PC-3 (cell line): ENCODE measurements at regions not wholly inside any gene's neighbourhood (a gene's known extent, or its start where the extent isn't known, plus 50 kb on each side); places are given as distances from the start of the nearest gene placed in this dataset.

ENCODE experiments used
- ATAC-seq: fragments of 200-7000 bp; cut with Tn5 transposase; 2 replicates; pipeline ENCODE4 v1.9.1; 2020; ENCODE audit warnings: mild to moderate bottlenecking, moderate library complexity
- BruUV-seq: library from RNA; stranded (reverse); fragments of 400-500 nt; replicated peaks from 2 replicates; lab custom pipeline; 2021; lab: Mats Ljungman, UMichigan
- CTCF ChIA-PET: fragments of 300-600 bp; sonication (Branson Sonifier 250); formaldehyde crosslinking; loops from one replicate; lab custom pipeline; 2022; ENCODE audit warnings: antibody characterized with exemption; lab: Charles Lee
- POLR2A ChIA-PET: fragments of 300-600 bp; sonication (Branson Sonifier 250); formaldehyde crosslinking; loops from one replicate; lab custom pipeline; 2022; ENCODE audit warnings: antibody characterized with exemption; ENCODE audit not compliant: unreplicated experiment; lab: Charles Lee
- DNase-seq: peaks from one replicate; pipeline ENCODE4 v3.0.0-alpha.2; 2015
- H2AFZ ChIP-seq: fragments of 300-600 bp; sonication (generic); 2 replicates; pipeline ENCODE4 v1.6.0; 2016; ENCODE audit warnings: antibody characterized with exemption, low read length
- H3F3A ChIP-seq: fragments of 300-600 bp; sonication (generic); one replicate; pipeline ENCODE4 v1.6.0; 2017; ENCODE audit warnings: antibody characterized with exemption, low read length, control low read depth, mild to moderate bottlenecking; ENCODE audit not compliant: unreplicated experiment
- H3K27ac ChIP-seq: fragments of 300-600 bp; sonication (generic); 2 replicates; pipeline ENCODE4 v1.5.1; 2016; ENCODE audit warnings: mild to moderate bottlenecking, low read length
- H3K27me3 ChIP-seq: fragments of 300-600 bp; sonication (generic); 2 replicates; pipeline ENCODE4 v1.6.1; 2016; ENCODE audit warnings: low read length, mixed read lengths
- H3K36me3 ChIP-seq: fragments of 300-600 bp; sonication (generic); 2 replicates; pipeline ENCODE4 v1.6.1; 2016; ENCODE audit warnings: low read depth, mixed run types, low read length, mixed read lengths
- H3K4me1 ChIP-seq: fragments of 300-600 bp; sonication (generic); 2 replicates; pipeline ENCODE4 v1.5.1; 2016; ENCODE audit warnings: low read length; ENCODE audit not compliant: insufficient read depth
- H3K4me2 ChIP-seq: fragments of 300-600 bp; sonication (generic); 2 replicates; pipeline ENCODE4 v1.6.0; 2016; ENCODE audit warnings: low read length
- H3K4me3 ChIP-seq: fragments of 300-600 bp; sonication (generic); 2 replicates; pipeline ENCODE4 v1.5.1; 2016; ENCODE audit warnings: mild to moderate bottlenecking, low read length, mixed read lengths
- H3K79me2 ChIP-seq: fragments of 300-600 bp; sonication (generic); 2 replicates; pipeline ENCODE4 v1.6.1; 2017; ENCODE audit warnings: low read length, mixed read lengths
- H3K9ac ChIP-seq: fragments of 300-600 bp; sonication (generic); 2 replicates; pipeline ENCODE4 v1.6.0; 2016; ENCODE audit warnings: mild to moderate bottlenecking, low read length
- H3K9me2 ChIP-seq: fragments of 300-600 bp; sonication (generic); replicated peaks from 2 replicates; pipeline ENCODE4 v1.6.1; 2016; ENCODE audit warnings: mixed run types, low read length, mixed read lengths
- H3K9me3 ChIP-seq: fragments of 300-600 bp; sonication (generic); 2 replicates; pipeline ENCODE4 v1.6.1; 2016; ENCODE audit warnings: low read length, mixed read lengths
- H4K20me1 ChIP-seq: fragments of 300-600 bp; sonication (generic); 2 replicates; pipeline ENCODE4 v1.6.1; 2016; ENCODE audit warnings: low read length, mixed read lengths
- EZH2 ChIP-seq: fragments of 300-600 bp; sonication (generic); IDR thresholded peaks from one replicate; pipeline ENCODE4 v1.6.1; 2017; ENCODE audit warnings: antibody characterized with exemption, mild to moderate bottlenecking, low read length; ENCODE audit not compliant: unreplicated experiment
- EZH2phosphoT487 ChIP-seq: fragments of 300-600 bp; sonication (generic); IDR thresholded peaks from 2 replicates; pipeline ENCODE4 v1.6.1; 2018; ENCODE audit warnings: mild to moderate bottlenecking, antibody characterized with exemption, low read length, borderline replicate concordance
- intact Hi-C: fragments of 100-400 bp; cut with micrococcal nuclease; formaldehyde crosslinking; loops from 2 replicates; pipeline ENCODE4 v1.9.0; 2023
- TF ChIP-seq, protein P1 (sequence below): fragments of 300-600 bp; sonication (generic); conservative IDR thresholded peaks from 2 replicates; pipeline ENCODE4 v1.5.1; 2017; ENCODE audit warnings: antibody characterized with exemption, low read depth, mild to moderate bottlenecking, low read length

DNA sequence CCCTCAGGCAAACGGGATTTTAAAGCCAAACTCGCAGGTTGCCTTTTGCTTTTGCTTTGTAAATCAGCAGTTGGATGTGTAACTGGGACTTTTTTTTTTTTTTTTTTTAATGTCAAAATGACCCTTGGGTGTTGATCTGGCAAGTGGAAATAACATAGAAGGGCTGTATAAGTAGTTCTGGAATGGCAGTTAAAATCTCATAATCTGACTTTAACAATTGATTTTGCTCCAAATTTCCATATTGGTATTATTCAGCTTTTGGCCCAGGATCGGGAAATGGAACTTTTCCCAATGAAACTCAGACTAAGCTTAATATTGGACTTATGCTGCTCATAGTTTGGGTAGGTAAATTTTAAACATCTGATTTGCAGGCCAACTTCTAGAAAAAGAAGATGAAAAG is 346.8 kb upstream of the NUDT12 start:
- ATAC-seq = no peak
- H3K27me3 ChIP-seq = no peaks in the 10 kb centered on the region
- TF ChIP-seq EZH2 = no peak
- TF ChIP-seq EZH2phosphoT487 = no peak
- TF ChIP-seq, protein P1, sequence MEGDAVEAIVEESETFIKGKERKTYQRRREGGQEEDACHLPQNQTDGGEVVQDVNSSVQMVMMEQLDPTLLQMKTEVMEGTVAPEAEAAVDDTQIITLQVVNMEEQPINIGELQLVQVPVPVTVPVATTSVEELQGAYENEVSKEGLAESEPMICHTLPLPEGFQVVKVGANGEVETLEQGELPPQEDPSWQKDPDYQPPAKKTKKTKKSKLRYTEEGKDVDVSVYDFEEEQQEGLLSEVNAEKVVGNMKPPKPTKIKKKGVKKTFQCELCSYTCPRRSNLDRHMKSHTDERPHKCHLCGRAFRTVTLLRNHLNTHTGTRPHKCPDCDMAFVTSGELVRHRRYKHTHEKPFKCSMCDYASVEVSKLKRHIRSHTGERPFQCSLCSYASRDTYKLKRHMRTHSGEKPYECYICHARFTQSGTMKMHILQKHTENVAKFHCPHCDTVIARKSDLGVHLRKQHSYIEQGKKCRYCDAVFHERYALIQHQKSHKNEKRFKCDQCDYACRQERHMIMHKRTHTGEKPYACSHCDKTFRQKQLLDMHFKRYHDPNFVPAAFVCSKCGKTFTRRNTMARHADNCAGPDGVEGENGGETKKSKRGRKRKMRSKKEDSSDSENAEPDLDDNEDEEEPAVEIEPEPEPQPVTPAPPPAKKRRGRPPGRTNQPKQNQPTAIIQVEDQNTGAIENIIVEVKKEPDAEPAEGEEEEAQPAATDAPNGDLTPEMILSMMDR = no peak
- ChIA-PET CTCF (no interaction called here), POLR2A (no interaction called here)
- H3K9ac ChIP-seq = no peak overlapping the region
- H3K4me2 ChIP-seq = no peak overlapping the region
- H2AFZ ChIP-seq = no peak overlapping the region
- no peaks in the 10 kb centered on the region for H4K20me1 ChIP-seq
- intact Hi-C loops = no loop called here
- no peaks in the 10 kb centered on the region for H3K9me3 ChIP-seq
- no peaks in the 10 kb centered on the region for H3K36me3 ChIP-seq
- no peak overlapping the region for H3K4me3 ChIP-seq
- no peaks in the 10 kb centered on the region for H3K79me2 ChIP-seq
- H3K4me1 ChIP-seq = no peaks in the 10 kb centered on the region
- no peaks in the 10 kb centered on the region for H3K9me2 ChIP-seq
- BruUV-seq = no TSS peak
- H3F3A ChIP-seq = no peaks in the 10 kb centered on the region
- no peak overlapping the region for H3K27ac ChIP-seq
- DNase-seq = no peak

DNA sequence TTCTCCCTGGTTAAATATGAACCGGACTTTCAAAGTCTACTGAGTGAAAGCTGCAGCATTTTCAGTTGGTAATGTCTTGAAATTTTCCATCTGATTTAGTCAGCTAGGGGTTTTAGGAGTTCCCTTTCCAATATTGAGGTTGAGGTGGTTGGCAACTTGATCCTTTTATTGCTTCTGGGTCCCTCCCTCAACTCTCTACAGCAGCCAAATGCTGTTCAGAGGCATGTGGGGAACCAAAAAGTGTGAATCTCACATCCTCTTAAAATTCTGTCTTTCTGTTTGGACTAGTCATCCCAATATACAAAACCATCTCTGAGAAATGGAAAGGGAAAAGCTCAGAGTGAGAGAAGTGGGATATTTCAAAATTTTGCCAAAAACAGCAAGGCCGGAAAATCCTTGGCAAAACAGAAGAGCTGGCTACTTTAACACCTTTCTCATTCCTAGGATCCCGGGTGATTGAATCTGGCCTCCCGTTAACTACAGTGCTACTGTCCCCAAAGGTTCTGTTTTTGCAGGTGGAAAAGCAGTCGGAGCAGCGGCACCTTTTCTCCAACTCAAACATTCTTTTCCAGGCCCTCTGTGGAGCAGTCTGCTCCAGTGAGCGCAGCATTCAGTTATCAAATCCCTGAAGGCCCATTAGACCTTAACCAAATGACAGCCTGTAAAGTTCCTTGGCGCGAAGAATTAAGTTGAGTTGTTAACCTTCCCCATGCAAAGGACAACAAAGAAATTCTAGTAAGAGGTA is 345.9 kb upstream of the NUDT12 start:
- Histone ChIP-seq H3K4me2 (no peak overlapping the region), H3K4me3 (no peak overlapping the region), H3F3A (no peaks in the 10 kb centered on the region), H3K27me3 (no peaks in the 10 kb centered on the region), H2AFZ (no peak overlapping the region), H3K79me2 (no peaks in the 10 kb centered on the region), H3K9me2 (no peaks in the 10 kb centered on the region), H3K36me3 (no peaks in the 10 kb centered on the region), H3K9me3 (no peaks in the 10 kb centered on the region), H4K20me1 (no peaks in the 10 kb centered on the region), H3K27ac (no peak overlapping the region), H3K4me1 (no peaks in the 10 kb centered on the region), H3K9ac (no peak overlapping the region)
- ATAC-seq (no peak), DNase-seq (no peak)
- TF ChIP-seq, protein P1 = no peak
- no peak for TF ChIP-seq EZH2
- TF ChIP-seq EZH2phosphoT487 = no peak
- ChIA-PET CTCF (no interaction called here), POLR2A (no interaction called here)
- BruUV-seq = no TSS peak
- intact Hi-C loops = no loop called here

DNA sequence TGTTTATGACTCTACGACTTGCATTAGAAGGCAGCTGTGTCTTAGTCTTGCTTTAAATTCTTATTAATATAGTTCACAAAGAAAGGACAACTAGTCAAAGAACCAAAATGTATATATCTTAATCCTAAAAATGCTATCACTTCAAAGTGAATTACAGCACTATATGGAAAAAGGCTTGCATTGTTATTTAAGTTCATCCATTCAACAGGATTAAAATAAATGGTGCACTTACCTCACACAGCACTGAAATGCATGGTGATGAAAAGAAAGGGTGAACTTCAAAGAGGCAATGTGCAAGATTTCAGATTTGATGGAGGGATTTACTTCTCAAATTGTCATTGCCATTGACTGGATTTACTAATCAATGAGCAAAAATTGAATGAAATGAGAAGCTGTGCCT is 344.4 kb upstream of the NUDT12 start:
- POLR2A ChIA-PET = no interaction called here
- Histone ChIP-seq H3K9me3 (no peaks in the 10 kb centered on the region), H3K9ac (no peak overlapping the region), H3F3A (no peaks in the 10 kb centered on the region), H3K9me2 (no peaks in the 10 kb centered on the region), H3K27ac (no peak overlapping the region), H3K4me2 (no peak overlapping the region), H4K20me1 (no peaks in the 10 kb centered on the region), H3K4me3 (no peak overlapping the region), H3K36me3 (no peaks in the 10 kb centered on the region), H3K4me1 (no peaks in the 10 kb centered on the region), H2AFZ (no peak overlapping the region), H3K27me3 (no peaks in the 10 kb centered on the region), H3K79me2 (no peaks in the 10 kb centered on the region)
- TF ChIP-seq EZH2 (no peak), EZH2phosphoT487 (no peak)
- TF ChIP-seq, protein P1 = no peak
- ATAC-seq = no peak
- no peak for DNase-seq
- CTCF ChIA-PET = no interaction called here
- BruUV-seq = no TSS peak
- intact Hi-C loops = no loop called here
